Suprapubic skin (tissue), 4 donors: ENCODE measurements at regions not wholly inside any gene's neighbourhood (a gene's known extent, or its start where the extent isn't known, plus 50 kb on each side); places are given as distances from the start of the nearest gene placed in this dataset.

Experiments
- DNase-seq, 2 donors: peaks; one replicate each; pipeline ENCODE4 v3.0.0-alpha.2; 2019; ENCODE audit warnings: low spot score in 2 of 2
- H3K27ac ChIP-seq: fragments of 200-600 bp; sonication (generic); one replicate; pipeline ENCODE4 v1.5.1; 2019
- H3K27me3 ChIP-seq: fragments of 200-600 bp; sonication (generic); one replicate; pipeline ENCODE4 v1.5.1; 2019
- H3K36me3 ChIP-seq: fragments of 200-600 bp; sonication (generic); one replicate; pipeline ENCODE4 v1.5.1; 2019
- H3K4me1 ChIP-seq: fragments of 200-600 bp; sonication (generic); one replicate; pipeline ENCODE4 v1.5.1; 2019
- H3K4me3 ChIP-seq: fragments of 200-600 bp; sonication (generic); one replicate; pipeline ENCODE4 v1.5.1; 2019; ENCODE audit warnings: mild to moderate bottlenecking
- H3K9me3 ChIP-seq: fragments of 200-600 bp; sonication (generic); one replicate; pipeline ENCODE4 v1.5.1; 2019
- CTCF ChIP-seq, 2 donors: fragments of 200-600 bp in 1 of 2; fragments of 450-650 bp in 1 of 2; sonication (generic) in 1 of 2; IDR thresholded peaks; one replicate each; pipeline ENCODE4 v1.5.1; 2016 to 2019; ENCODE audit warnings: antibody characterized with exemption in 2 of 2, mild to moderate bottlenecking in 1 of 2, moderate library complexity in 1 of 2
- EP300 ChIP-seq: sonication (generic); formaldehyde crosslinking; IDR thresholded peaks from one replicate; pipeline ENCODE4 v1.6.1; 2017; ENCODE audit warnings: antibody characterized with exemption
- POLR2A ChIP-seq, 2 donors: fragments of 450-650 bp; IDR thresholded peaks; one replicate each; pipeline ENCODE4 v1.6.1; 2017; ENCODE audit warnings: antibody characterized with exemption in 2 of 2, mild to moderate bottlenecking in 2 of 2, moderate library complexity in 2 of 2
- POLR2AphosphoS5 ChIP-seq, 3 donors: sonication (generic); formaldehyde crosslinking; IDR thresholded peaks; one replicate each; pipeline ENCODE4 v1.6.1; 2017; ENCODE audit warnings: antibody characterized with exemption in 3 of 3
- WGBS: methylation state at CpG from one replicate; pipeline ENCODE4 v1.1.5; 2018; 5-methylcytosine and 5-hydroxymethylcytosine counted together

- no peak overlapping the region for H3K27ac ChIP-seq
- H3K4me1 ChIP-seq, result no peaks in the 10 kb centered on the region
- H3K27me3 ChIP-seq, result no peaks in the 10 kb centered on the region
- no peaks in the 10 kb centered on the region for H3K9me3 ChIP-seq
- H3K36me3 ChIP-seq, result no peaks in the 10 kb centered on the region
- TF ChIP-seq POLR2A (IDR thresholded peaks at IDR 0.05), result no peak
- no peak for TF ChIP-seq POLR2AphosphoS5 (IDR thresholded peaks at IDR 0.05)
- no peak for TF ChIP-seq EP300
- TF ChIP-seq CTCF (IDR thresholded peaks at IDR 0.05), result no peak
- DNase-seq, result no peak
- WGBS, result 85% methylated on average over 10 of the region's 10 CpGs
- H3K4me3 ChIP-seq, result no peak overlapping the region
Observed at GRCh38 chr6:168927026-168927425, 326.6 kb downstream of the THBS2 start.

- no peak for DNase-seq
- H3K36me3 ChIP-seq, result no peaks in the 10 kb centered on the region
- no peaks in the 10 kb centered on the region for H3K9me3 ChIP-seq
- no peaks in the 10 kb centered on the region for H3K27me3 ChIP-seq
- TF ChIP-seq POLR2A (IDR thresholded peaks at IDR 0.05), result no peak
- TF ChIP-seq CTCF (IDR thresholded peaks at IDR 0.05), result no peak
- TF ChIP-seq EP300, result no peak
- TF ChIP-seq POLR2AphosphoS5 (IDR thresholded peaks at IDR 0.05), result no peak
- H3K27ac ChIP-seq, result no peak overlapping the region
- 91% methylated on average over 15 of the region's 15 CpGs for WGBS
- no peak overlapping the region for H3K4me3 ChIP-seq
- H3K4me1 ChIP-seq, result no peaks in the 10 kb centered on the region
Observed at GRCh38 chr6:168926306-168926705, 327.3 kb downstream of the THBS2 start.

- TF ChIP-seq POLR2A (IDR thresholded peaks at IDR 0.05) (no peak), EP300 (no peak), CTCF (IDR thresholded peaks at IDR 0.05) (no peak), POLR2AphosphoS5 (IDR thresholded peaks at IDR 0.05) (no peak)
- WGBS, result 88% methylated on average over 11 of the region's 11 CpGs
- no peaks in the 10 kb centered on the region for H3K36me3 ChIP-seq
- no peaks in the 10 kb centered on the region for H3K27me3 ChIP-seq
- no peaks in the 10 kb centered on the region for H3K4me1 ChIP-seq
- H3K4me3 ChIP-seq, result no peak overlapping the region
- no peaks in the 10 kb centered on the region for H3K9me3 ChIP-seq
- no peak overlapping the region for H3K27ac ChIP-seq
- DNase-seq, result no peak
Observed at GRCh38 chr6:168925671-168926070, 328.0 kb downstream of the THBS2 start.

- DNase-seq, result no peak
- H3K4me3 ChIP-seq, result no peak overlapping the region
- H3K27me3 ChIP-seq, result no peaks in the 10 kb centered on the region
- H3K9me3 ChIP-seq, result no peaks in the 10 kb centered on the region
- no peaks in the 10 kb centered on the region for H3K36me3 ChIP-seq
- no peak overlapping the region for H3K27ac ChIP-seq
- TF ChIP-seq POLR2AphosphoS5 (IDR thresholded peaks at IDR 0.05), result no peak
- TF ChIP-seq EP300, result no peak
- no peak for TF ChIP-seq POLR2A (IDR thresholded peaks at IDR 0.05)
- no peak for TF ChIP-seq CTCF (IDR thresholded peaks at IDR 0.05)
- no peaks in the 10 kb centered on the region for H3K4me1 ChIP-seq
- WGBS, result 81% methylated on average over 7 of the region's 7 CpGs
Observed at GRCh38 chr6:168923171-168923570, 330.5 kb downstream of the THBS2 start.

GRCh38 chr6:168922436-168922835 is 331.2 kb downstream of the THBS2 start:
- no peaks in the 10 kb centered on the region for H3K27me3 ChIP-seq

More at GRCh38 chr6:168922436-168922835, 331.2 kb downstream of the THBS2 start:
- H3K27ac ChIP-seq, result no peak overlapping the region
- H3K4me3 ChIP-seq, result no peak overlapping the region
- H3K36me3 ChIP-seq, result no peaks in the 10 kb centered on the region
- TF ChIP-seq CTCF (IDR thresholded peaks at IDR 0.05) (no peak), EP300 (no peak), POLR2A (IDR thresholded peaks at IDR 0.05) (no peak), POLR2AphosphoS5 (IDR thresholded peaks at IDR 0.05) (no peak)
- no peak for DNase-seq
- no peaks in the 10 kb centered on the region for H3K4me1 ChIP-seq
- no peaks in the 10 kb centered on the region for H3K9me3 ChIP-seq
- 87% methylated on average over 7 of the region's 7 CpGs for WGBS
